ENCODE measurements at regions not wholly inside any gene's neighbourhood (a gene's known extent, or its start where the extent isn't known, plus 50 kb on each side); places are given as distances from the start of the nearest gene placed in this dataset. TPM values are rescaled to one million over a fixed set of nuclear protein-coding genes. Genes with fewer than 3 reads are reported as not detected.

Small RNAs in the stretch of these regions (small RNA-seq; reads per million reads assigned to genes)
- gene RNU7-120P (ENCODE audit: low replicate concordance) = not detected
